Dendritic cell treated with granulocyte-macrophage colony-stimulating factor and Interleukin-4, amounts not matched to agents 40 ng/mL and 50 ng/mL, for 4 days (primary cell): ENCODE measurements at regions not wholly inside any gene's neighbourhood (a gene's known extent, or its start where the extent isn't known, plus 50 kb on each side); places are given as distances from the start of the nearest gene placed in this dataset.
"Not testable (repeated sequence)": the region's sequence is repeated elsewhere in the genome, so short reads cannot be mapped to it uniquely, and the experiment has no call there.

ENCODE experiments used
- H3K27ac Mint-ChIP-seq: one replicate; pipeline ENCODE4 v1.8.0; 2022; ENCODE audit warnings: mild to moderate bottlenecking, mixed read lengths
- H3K27me3 Mint-ChIP-seq: one replicate; pipeline ENCODE4 v1.8.0; 2022; ENCODE audit warnings: mild to moderate bottlenecking, mixed read lengths
- H3K36me3 Mint-ChIP-seq: one replicate; pipeline ENCODE4 v1.8.0; 2022; ENCODE audit warnings: low read depth, mixed read lengths
- H3K4me1 Mint-ChIP-seq: one replicate; pipeline ENCODE4 v1.8.0; 2022; ENCODE audit warnings: low read depth, mixed read lengths
- H3K4me3 Mint-ChIP-seq: one replicate; pipeline ENCODE4 v1.8.0; 2022; ENCODE audit warnings: mild to moderate bottlenecking, moderate library complexity, mixed read lengths
- H3K9me3 Mint-ChIP-seq: one replicate; pipeline ENCODE4 v1.8.0; 2022; ENCODE audit warnings: mixed read lengths
- intact Hi-C: fragments of 100-400 bp; cut with micrococcal nuclease; formaldehyde crosslinking; loops from one replicate; pipeline ENCODE4 v1.15.0; 2022

- H3K27me3 Mint-ChIP-seq, H3K4me3 Mint-ChIP-seq, H3K9me3 Mint-ChIP-seq, intact Hi-C loops, H3K36me3 Mint-ChIP-seq, H3K4me1 Mint-ChIP-seq, H3K27ac Mint-ChIP-seq: not testable (repeated sequence)
These were observed 384.7 kb upstream of the DEPDC1 start for GRCh38 chr1:68881330-68882194.

- Mint-ChIP-seq H3K9me3 (peaks cover 12% of the 10 kb centered on the region), H3K27ac (no peak overlapping the region), H3K36me3 (no peaks in the 10 kb centered on the region), H3K27me3 (no peaks in the 10 kb centered on the region), H3K4me1 (no peaks in the 10 kb centered on the region), H3K4me3 (no peak overlapping the region)
- intact Hi-C loops = no loop called here
These were observed 392.6 kb upstream of the DEPDC1 start for GRCh38 chr1:68889471-68889870.

DNA sequence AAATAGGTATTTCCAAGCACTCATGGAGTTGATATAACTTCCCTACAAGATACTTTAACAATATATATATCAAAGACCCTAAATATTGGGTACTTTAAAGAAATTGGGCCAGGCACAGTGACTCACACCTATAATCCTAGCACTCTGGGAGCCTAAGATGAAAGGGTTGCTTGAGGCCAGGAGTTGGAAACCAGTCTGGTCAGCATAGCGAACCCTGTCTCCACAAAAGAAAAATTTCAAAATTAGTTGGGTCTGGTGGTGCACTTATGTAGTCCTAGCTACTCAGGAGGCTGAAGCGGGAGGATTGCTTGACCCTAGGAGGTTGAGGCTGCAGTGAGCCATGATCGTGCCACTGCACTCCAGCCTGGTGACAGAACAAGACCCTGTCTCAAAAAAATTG is 393.9 kb upstream of the DEPDC1 start:
- Mint-ChIP-seq H3K27ac (no peak overlapping the region), H3K36me3 (no peaks in the 10 kb centered on the region), H3K9me3 (peaks cover 12% of the 10 kb centered on the region), H3K4me3 (no peak overlapping the region), H3K4me1 (no peaks in the 10 kb centered on the region), H3K27me3 (no peaks in the 10 kb centered on the region)
- intact Hi-C loops = no loop called here

DNA sequence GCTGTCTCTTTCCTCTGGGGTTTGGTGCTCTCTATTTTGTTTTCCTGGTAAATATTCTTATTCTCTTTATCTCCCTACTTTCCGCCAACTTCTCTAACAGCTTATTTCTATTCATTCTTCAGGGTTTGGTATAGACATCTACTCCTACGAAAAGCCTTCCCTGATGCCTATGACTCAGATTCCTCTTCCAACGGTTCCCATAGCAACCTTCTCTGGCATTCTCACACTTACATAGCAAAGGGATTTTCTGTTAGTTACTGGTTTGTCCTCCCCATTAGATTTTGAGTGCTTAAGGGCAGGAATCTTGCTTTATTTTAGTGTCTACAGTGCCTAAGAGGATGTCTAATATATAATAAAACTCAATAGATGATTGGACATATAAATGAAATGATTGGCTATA is 407.6 kb upstream of the DEPDC1 start:
- H3K4me3 Mint-ChIP-seq = no peak overlapping the region
- intact Hi-C loops = no loop called here
- H3K27ac Mint-ChIP-seq = no peak overlapping the region
- no peaks in the 10 kb centered on the region for H3K4me1 Mint-ChIP-seq
- H3K9me3 Mint-ChIP-seq = peaks cover 45% of the 10 kb centered on the region
- no peaks in the 10 kb centered on the region for H3K27me3 Mint-ChIP-seq
- no peaks in the 10 kb centered on the region for H3K36me3 Mint-ChIP-seq

DNA sequence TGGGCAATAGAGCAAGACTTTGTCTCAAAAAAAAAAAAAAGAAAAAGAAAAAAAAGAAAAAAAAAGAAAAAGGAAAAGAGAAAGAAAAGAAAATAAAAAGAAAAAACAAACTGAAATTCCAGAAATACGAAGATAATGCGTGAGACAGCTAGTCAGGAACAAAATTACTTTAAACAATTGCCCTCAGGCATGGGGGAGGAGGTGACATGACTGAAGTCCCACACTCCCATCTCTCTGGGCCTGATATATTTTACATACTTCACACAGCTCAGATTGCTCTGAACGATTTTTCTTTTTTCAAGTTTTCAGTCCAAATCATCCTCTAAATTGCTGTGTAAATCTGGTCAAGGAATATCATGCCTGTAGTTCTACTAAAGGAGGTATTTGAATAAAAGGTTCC is 409.5 kb upstream of the DEPDC1 start:
- H3K27me3 Mint-ChIP-seq = no peaks in the 10 kb centered on the region
- H3K27ac Mint-ChIP-seq = no peak overlapping the region
- intact Hi-C loops = no loop called here
- H3K4me1 Mint-ChIP-seq = no peaks in the 10 kb centered on the region
- H3K9me3 Mint-ChIP-seq = peaks cover 53% of the 10 kb centered on the region
- no peak overlapping the region for H3K4me3 Mint-ChIP-seq
- H3K36me3 Mint-ChIP-seq = no peaks in the 10 kb centered on the region

- H3K4me1 Mint-ChIP-seq = no peaks in the 10 kb centered on the region
- no peaks in the 10 kb centered on the region for H3K36me3 Mint-ChIP-seq
- peaks cover 58% of the 10 kb centered on the region for H3K9me3 Mint-ChIP-seq
- no peak overlapping the region for H3K27ac Mint-ChIP-seq
- H3K27me3 Mint-ChIP-seq = no peaks in the 10 kb centered on the region
- H3K4me3 Mint-ChIP-seq = no peak overlapping the region
- intact Hi-C loops = no loop called here
These were observed 410.6 kb upstream of the DEPDC1 start for GRCh38 chr1:68907491-68907890.

GRCh38 chr1:68908316-68908715 is 411.4 kb upstream of the DEPDC1 start:
- no peaks in the 10 kb centered on the region for H3K36me3 Mint-ChIP-seq
- no peak overlapping the region for H3K27ac Mint-ChIP-seq
- peaks cover 58% of the 10 kb centered on the region for H3K9me3 Mint-ChIP-seq
- no peaks in the 10 kb centered on the region for H3K27me3 Mint-ChIP-seq
- no peaks in the 10 kb centered on the region for H3K4me1 Mint-ChIP-seq
- intact Hi-C loops = no loop called here
- no peak overlapping the region for H3K4me3 Mint-ChIP-seq

DNA sequence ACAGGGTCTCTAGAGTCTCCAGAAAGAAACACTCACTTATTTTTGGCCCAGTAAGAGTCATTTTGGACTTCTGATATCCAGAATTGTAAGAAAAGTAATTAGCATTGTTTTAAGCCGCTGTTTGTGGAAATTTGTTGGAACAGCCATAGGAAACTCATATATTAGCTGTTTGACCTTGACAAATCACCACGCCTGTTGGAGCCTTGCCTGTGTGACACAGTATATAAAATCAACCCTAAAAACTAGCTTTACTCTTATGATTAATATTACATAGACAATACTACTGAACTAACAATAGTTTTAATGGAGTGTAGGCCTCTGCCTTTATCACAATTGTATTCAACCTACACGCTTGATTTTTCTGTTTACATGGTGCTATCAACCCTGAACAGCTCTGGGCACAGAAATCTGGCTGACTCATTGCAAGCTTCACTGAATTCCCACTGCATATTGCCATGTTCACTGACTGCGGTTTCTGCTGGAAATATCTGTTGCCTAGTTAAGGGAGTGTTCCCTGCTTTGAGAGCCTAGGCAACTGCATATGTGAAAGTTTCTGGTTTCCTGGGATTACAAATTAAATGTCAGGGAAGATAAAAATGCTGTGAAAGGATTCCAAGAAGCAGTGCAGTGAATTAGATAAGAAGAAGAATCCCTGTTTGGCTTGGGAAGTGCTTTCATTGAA is 419.5 kb upstream of the DEPDC1 start:
- no peak overlapping the region for H3K27ac Mint-ChIP-seq
- no peaks in the 10 kb centered on the region for H3K27me3 Mint-ChIP-seq
- no peaks in the 10 kb centered on the region for H3K36me3 Mint-ChIP-seq
- no peaks in the 10 kb centered on the region for H3K4me1 Mint-ChIP-seq
- no peak overlapping the region for H3K4me3 Mint-ChIP-seq
- H3K9me3 Mint-ChIP-seq = peaks cover 39% of the 10 kb centered on the region
- intact Hi-C loops = no loop called here

DNA sequence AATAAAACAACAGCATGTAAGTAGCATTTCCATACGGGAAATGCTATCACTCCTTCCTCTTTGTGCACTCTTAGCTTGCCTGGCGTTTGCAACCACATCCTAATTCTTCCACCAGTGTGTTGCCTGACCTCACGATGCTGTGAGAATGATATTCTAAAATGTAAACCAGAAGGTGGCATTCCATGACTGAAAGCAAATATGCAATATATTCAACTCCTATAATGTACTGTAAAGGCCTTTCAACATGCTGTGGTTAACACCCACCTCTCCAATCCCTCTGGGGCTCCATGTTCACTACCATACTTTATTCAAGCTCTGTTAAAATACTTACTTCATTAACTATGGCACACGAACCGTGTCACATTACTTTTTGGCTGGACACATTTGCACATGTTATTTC is 420.6 kb upstream of the DEPDC1 start:
- H3K9me3 Mint-ChIP-seq = peaks cover 34% of the 10 kb centered on the region
- no peak overlapping the region for H3K27ac Mint-ChIP-seq
- H3K4me3 Mint-ChIP-seq = no peak overlapping the region
- H3K36me3 Mint-ChIP-seq = no peaks in the 10 kb centered on the region
- no peaks in the 10 kb centered on the region for H3K27me3 Mint-ChIP-seq
- no peaks in the 10 kb centered on the region for H3K4me1 Mint-ChIP-seq
- intact Hi-C loops = no loop called here

- Mint-ChIP-seq H3K36me3 (no peaks in the 10 kb centered on the region), H3K27me3 (no peaks in the 10 kb centered on the region), H3K4me1 (no peaks in the 10 kb centered on the region), H3K27ac (no peak overlapping the region), H3K4me3 (no peak overlapping the region), H3K9me3 (peaks cover 23% of the 10 kb centered on the region)
- intact Hi-C loops = no loop called here
These were observed 421.7 kb upstream of the DEPDC1 start for GRCh38 chr1:68918563-68918962.

- peaks cover 18% of the 10 kb centered on the region for H3K9me3 Mint-ChIP-seq
- intact Hi-C loops = no loop called here
- H3K27me3 Mint-ChIP-seq = no peaks in the 10 kb centered on the region
These were observed 422.2 kb upstream of the DEPDC1 start for GRCh38 chr1:68919075-68919474.

DNA sequence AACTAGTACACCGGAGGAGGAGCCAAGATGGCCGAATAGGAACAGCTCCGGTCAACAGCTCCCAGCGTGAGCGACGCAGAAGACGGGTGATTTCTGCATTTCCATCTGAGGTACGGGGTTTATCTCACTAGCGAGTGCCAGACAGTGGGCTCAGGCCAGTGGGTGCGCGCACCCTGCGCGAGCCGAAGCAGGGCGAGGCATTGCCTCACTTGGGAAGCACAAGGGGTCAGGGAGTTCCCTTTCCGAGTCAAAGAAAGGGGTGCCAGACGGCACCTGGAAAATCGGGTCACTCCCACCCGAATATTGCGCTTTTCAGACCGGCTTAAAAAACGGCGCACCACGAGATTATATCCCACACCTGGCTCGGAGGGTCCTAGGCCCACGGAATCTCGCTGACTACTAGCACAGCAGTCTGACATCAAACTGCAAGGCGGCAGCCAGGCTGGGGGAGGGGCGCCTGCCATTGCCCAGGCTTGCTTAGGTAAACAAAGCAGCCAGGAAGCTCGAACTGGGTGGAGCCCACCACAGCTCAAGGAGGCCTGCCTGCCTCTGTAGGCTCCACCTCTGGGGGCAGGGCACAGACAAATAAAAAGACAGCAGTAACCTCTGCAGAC is 426.7 kb upstream of the DEPDC1 start:
- peaks cover 14% of the 10 kb centered on the region for H3K9me3 Mint-ChIP-seq
- H3K4me3 Mint-ChIP-seq, H3K4me1 Mint-ChIP-seq, H3K36me3 Mint-ChIP-seq, intact Hi-C loops, H3K27me3 Mint-ChIP-seq, H3K27ac Mint-ChIP-seq: not testable (repeated sequence)

More at GRCh38 chr1:68919075-68919474, 422.2 kb upstream of the DEPDC1 start:
- H3K27ac Mint-ChIP-seq = no peak overlapping the region
- H3K4me1 Mint-ChIP-seq = no peaks in the 10 kb centered on the region
- no peaks in the 10 kb centered on the region for H3K36me3 Mint-ChIP-seq
- H3K4me3 Mint-ChIP-seq = no peak overlapping the region

DNA sequence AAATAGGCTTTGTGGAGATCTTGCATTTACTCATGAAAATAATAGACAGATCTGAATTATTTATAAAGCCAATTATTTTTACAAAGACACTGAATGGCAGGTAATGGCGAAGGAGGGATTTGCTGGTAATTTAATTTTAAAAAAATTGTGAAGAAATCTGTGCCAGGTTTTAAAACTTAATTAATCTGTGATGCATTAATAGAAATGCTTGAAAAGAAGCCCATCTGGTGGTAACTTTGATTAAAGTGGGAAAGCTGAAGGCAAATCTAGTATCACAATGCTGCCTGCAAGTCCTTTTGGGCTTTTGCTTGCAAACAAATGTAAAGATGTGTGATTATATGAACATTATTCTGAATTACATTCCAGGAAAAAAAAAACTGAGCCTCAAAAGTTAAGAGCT is 433.2 kb upstream of the DEPDC1 start:
- no peak overlapping the region for H3K27ac Mint-ChIP-seq
- no peaks in the 10 kb centered on the region for H3K27me3 Mint-ChIP-seq
- peaks cover 16% of the 10 kb centered on the region for H3K9me3 Mint-ChIP-seq
- no peaks in the 10 kb centered on the region for H3K4me1 Mint-ChIP-seq
- intact Hi-C loops = no loop called here
- no peak overlapping the region for H3K4me3 Mint-ChIP-seq
- H3K36me3 Mint-ChIP-seq = no peaks in the 10 kb centered on the region

GRCh38 chr1:68936530-68936929 is 439.6 kb upstream of the DEPDC1 start:
- intact Hi-C loops = no loop called here
- Mint-ChIP-seq H3K9me3 (peaks cover 38% of the 10 kb centered on the region), H3K27me3 (no peaks in the 10 kb centered on the region), H3K27ac (no peak overlapping the region), H3K36me3 (no peaks in the 10 kb centered on the region), H3K4me1 (no peaks in the 10 kb centered on the region), H3K4me3 (no peak overlapping the region)
